Astrocyte (in vitro differentiated cells and primary cell): ENCODE measurements at regions not wholly inside any gene's neighbourhood (a gene's known extent, or its start where the extent isn't known, plus 50 kb on each side); places are given as distances from the start of the nearest gene placed in this dataset.
A peak's percentile ranks its signal among the peaks of the same experiment; 100 is the strongest.

Source experiments
- DNase-seq: peaks from one replicate; pipeline ENCODE4 v3.0.0-alpha.2; 2010; ENCODE audit warnings: low read depth
- FAIRE-seq: peaks from 2 replicates; lab custom pipeline; 2011; peaks lifted over from hg19 to GRCh38; lab: Jason Lieb, UNC
- H2AFZ ChIP-seq: 2 replicates; pipeline ENCODE4 v1.6.0; 2012; ENCODE audit warnings: low read depth, low read length, inconsistent platforms
- H3K27ac ChIP-seq: 2 replicates; pipeline ENCODE4 v1.5.1; 2011; ENCODE audit warnings: low read depth, low read length, inconsistent platforms
- H3K27me3 ChIP-seq: 2 replicates; pipeline ENCODE4 v1.6.0; 2011; ENCODE audit warnings: low read length, inconsistent platforms; ENCODE audit not compliant: insufficient read depth
- H3K36me3 ChIP-seq: 2 replicates; pipeline ENCODE4 v1.5.1; 2011; ENCODE audit warnings: low read length, inconsistent platforms; ENCODE audit not compliant: insufficient read depth
- H3K4me1 ChIP-seq: 2 replicates; pipeline ENCODE4 v1.5.1; 2011; ENCODE audit warnings: low read length, inconsistent platforms; ENCODE audit not compliant: insufficient read depth
- H3K4me2 ChIP-seq: 2 replicates; pipeline ENCODE4 v1.6.0; 2012; ENCODE audit warnings: low read length, inconsistent platforms
- H3K4me3 ChIP-seq: 2 replicates; pipeline ENCODE4 v1.5.1; 2011; ENCODE audit warnings: low read depth, mild to moderate bottlenecking, low read length, inconsistent platforms; ENCODE audit not compliant: insufficient read depth
- H3K79me2 ChIP-seq: 2 replicates; pipeline ENCODE4 v1.6.0; 2012; ENCODE audit warnings: mild to moderate bottlenecking, low read length, inconsistent platforms; ENCODE audit not compliant: insufficient read depth
- H3K9ac ChIP-seq: 2 replicates; pipeline ENCODE4 v1.6.0; 2012; ENCODE audit warnings: mild to moderate bottlenecking, low read length, inconsistent platforms
- H3K9me3 ChIP-seq: 2 replicates; pipeline ENCODE4 v1.5.1; 2012; ENCODE audit warnings: low read depth, mild to moderate bottlenecking, low read length, inconsistent platforms; ENCODE audit not compliant: insufficient read depth
- H4K20me1 ChIP-seq: 2 replicates; pipeline ENCODE4 v1.6.0; 2012; ENCODE audit warnings: low read length, inconsistent platforms; ENCODE audit not compliant: insufficient read depth
- H3K27ac Mint-ChIP-seq: one replicate; pipeline ENCODE4 v1.8.0; 2021; ENCODE audit warnings: mild to moderate bottlenecking, mixed read lengths; ENCODE audit not compliant: unreplicated experiment
- H3K27me3 Mint-ChIP-seq: one replicate; pipeline ENCODE4 v1.8.0; 2021; ENCODE audit warnings: low read depth, mixed read lengths; ENCODE audit not compliant: unreplicated experiment
- H3K36me3 Mint-ChIP-seq: one replicate; pipeline ENCODE4 v1.8.0; 2021; ENCODE audit warnings: low read depth, mixed read lengths; ENCODE audit not compliant: unreplicated experiment
- H3K4me1 Mint-ChIP-seq: one replicate; pipeline ENCODE4 v1.8.0; 2021; ENCODE audit warnings: low read depth, mixed read lengths; ENCODE audit not compliant: unreplicated experiment
- H3K4me3 Mint-ChIP-seq: one replicate; pipeline ENCODE4 v1.8.0; 2021; ENCODE audit warnings: mild to moderate bottlenecking, moderate library complexity, mixed read lengths; ENCODE audit not compliant: unreplicated experiment
- H3K9me3 Mint-ChIP-seq: one replicate; pipeline ENCODE4 v1.8.0; 2021; ENCODE audit warnings: mild to moderate bottlenecking, mixed read lengths; ENCODE audit not compliant: unreplicated experiment
- CTCF ChIP-seq: IDR thresholded peaks from 2 replicates; pipeline ENCODE4 v1.5.1; 2011; ENCODE audit warnings: low read depth, mild to moderate bottlenecking, inconsistent platforms, low read length, moderate library complexity; ENCODE audit not compliant: insufficient read depth
- EZH2 ChIP-seq: IDR thresholded peaks from 2 replicates; pipeline ENCODE4 v1.6.1; 2012; ENCODE audit warnings: mild to moderate bottlenecking, low read length, inconsistent platforms; ENCODE audit not compliant: insufficient read depth

- no peaks in the 10 kb centered on the region for H3K79me2 ChIP-seq
- H3K4me1 ChIP-seq = no peaks in the 10 kb centered on the region
- no peak overlapping the region for H2AFZ ChIP-seq
- no peak for DNase-seq
- H3K9me3 ChIP-seq = no peaks in the 10 kb centered on the region
- H3K27me3 ChIP-seq = no peaks in the 10 kb centered on the region
- Mint-ChIP-seq H3K36me3 (peaks cover 2% of the 10 kb centered on the region), H3K27me3 (peaks cover 2% of the 10 kb centered on the region), H3K27ac (peak overlapping the region; percentile 11), H3K4me3 (no peak overlapping the region), H3K4me1 (peaks cover 11% of the 10 kb centered on the region), H3K9me3 (peaks cover 13% of the 10 kb centered on the region)
- FAIRE-seq = no peak
- H4K20me1 ChIP-seq = no peaks in the 10 kb centered on the region
- H3K9ac ChIP-seq = no peak overlapping the region
- H3K36me3 ChIP-seq = peaks cover 6% of the 10 kb centered on the region
- no peak for TF ChIP-seq EZH2
- no peak for TF ChIP-seq CTCF
- H3K27ac ChIP-seq = no peak overlapping the region
- H3K4me3 ChIP-seq = no peak overlapping the region
- no peak overlapping the region for H3K4me2 ChIP-seq
Observed at GRCh38 chr15:96243701-96244100, 86.8 kb upstream of the NR2F2 start.

GRCh38 chr15:96245252-96245651 is 85.2 kb upstream of the NR2F2 start:
- Mint-ChIP-seq H3K27me3 (no peaks in the 10 kb centered on the region), H3K27ac (no peak overlapping the region), H3K4me1 (peaks cover 11% of the 10 kb centered on the region), H3K4me3 (no peak overlapping the region), H3K9me3 (peaks cover 12% of the 10 kb centered on the region), H3K36me3 (peaks cover 2% of the 10 kb centered on the region)
- TF ChIP-seq CTCF = no peak
- no peak for TF ChIP-seq EZH2
- Histone ChIP-seq H2AFZ (no peak overlapping the region), H3K4me2 (no peak overlapping the region), H4K20me1 (no peaks in the 10 kb centered on the region), H3K27me3 (no peaks in the 10 kb centered on the region), H3K9ac (no peak overlapping the region), H3K9me3 (no peaks in the 10 kb centered on the region), H3K4me1 (no peaks in the 10 kb centered on the region), H3K27ac (no peak overlapping the region), H3K4me3 (no peak overlapping the region), H3K36me3 (peaks cover 6% of the 10 kb centered on the region), H3K79me2 (no peaks in the 10 kb centered on the region)
- DNase-seq = no peak
- no peak for FAIRE-seq

GRCh38 chr15:96246057-96246456 is 84.4 kb upstream of the NR2F2 start:
- Mint-ChIP-seq H3K9me3 (peaks cover 12% of the 10 kb centered on the region), H3K27ac (no peak overlapping the region), H3K4me3 (no peak overlapping the region), H3K36me3 (peaks cover 2% of the 10 kb centered on the region), H3K27me3 (no peaks in the 10 kb centered on the region), H3K4me1 (peaks cover 11% of the 10 kb centered on the region)
- Histone ChIP-seq H4K20me1 (no peaks in the 10 kb centered on the region), H3K9ac (no peak overlapping the region), H3K4me2 (no peak overlapping the region), H3K27ac (no peak overlapping the region), H3K27me3 (no peaks in the 10 kb centered on the region), H3K4me1 (no peaks in the 10 kb centered on the region), H3K9me3 (no peaks in the 10 kb centered on the region), H3K79me2 (no peaks in the 10 kb centered on the region), H3K36me3 (peaks cover 6% of the 10 kb centered on the region), H3K4me3 (no peak overlapping the region), H2AFZ (no peak overlapping the region)
- TF ChIP-seq EZH2 = no peak
- no peak for TF ChIP-seq CTCF
- FAIRE-seq (no peak), DNase-seq (no peak)
